ENCODE measurements at regions not wholly inside any gene's neighbourhood (a gene's known extent, or its start where the extent isn't known, plus 50 kb on each side); places are given as distances from the start of the nearest gene placed in this dataset.

DNA sequence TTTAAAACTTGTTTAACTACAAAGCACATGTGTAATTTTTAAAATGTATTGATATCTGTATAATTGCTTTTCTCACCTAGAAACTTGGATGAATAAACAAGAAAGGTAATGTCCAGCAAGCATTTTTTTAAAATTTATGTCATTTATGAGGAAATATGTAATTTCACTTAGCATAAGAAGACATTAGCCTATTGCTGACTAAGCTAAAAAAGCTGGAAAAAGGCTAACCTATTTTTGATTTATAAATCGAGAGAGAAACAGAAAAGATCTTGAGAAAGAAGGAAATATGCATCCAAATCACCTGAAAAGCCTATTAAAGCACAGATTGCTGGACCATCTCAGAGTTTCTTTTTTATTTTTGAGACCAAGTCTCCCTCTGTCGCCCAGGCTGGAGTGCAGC lies 1181.3 kb downstream of the SLITRK1 start:
- CTCF ChIA-PET, result no interaction called here
- TF ChIP-seq, protein P1, sequence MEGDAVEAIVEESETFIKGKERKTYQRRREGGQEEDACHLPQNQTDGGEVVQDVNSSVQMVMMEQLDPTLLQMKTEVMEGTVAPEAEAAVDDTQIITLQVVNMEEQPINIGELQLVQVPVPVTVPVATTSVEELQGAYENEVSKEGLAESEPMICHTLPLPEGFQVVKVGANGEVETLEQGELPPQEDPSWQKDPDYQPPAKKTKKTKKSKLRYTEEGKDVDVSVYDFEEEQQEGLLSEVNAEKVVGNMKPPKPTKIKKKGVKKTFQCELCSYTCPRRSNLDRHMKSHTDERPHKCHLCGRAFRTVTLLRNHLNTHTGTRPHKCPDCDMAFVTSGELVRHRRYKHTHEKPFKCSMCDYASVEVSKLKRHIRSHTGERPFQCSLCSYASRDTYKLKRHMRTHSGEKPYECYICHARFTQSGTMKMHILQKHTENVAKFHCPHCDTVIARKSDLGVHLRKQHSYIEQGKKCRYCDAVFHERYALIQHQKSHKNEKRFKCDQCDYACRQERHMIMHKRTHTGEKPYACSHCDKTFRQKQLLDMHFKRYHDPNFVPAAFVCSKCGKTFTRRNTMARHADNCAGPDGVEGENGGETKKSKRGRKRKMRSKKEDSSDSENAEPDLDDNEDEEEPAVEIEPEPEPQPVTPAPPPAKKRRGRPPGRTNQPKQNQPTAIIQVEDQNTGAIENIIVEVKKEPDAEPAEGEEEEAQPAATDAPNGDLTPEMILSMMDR (IDR thresholded peaks at IDR 0.05), result no peak

DNA sequence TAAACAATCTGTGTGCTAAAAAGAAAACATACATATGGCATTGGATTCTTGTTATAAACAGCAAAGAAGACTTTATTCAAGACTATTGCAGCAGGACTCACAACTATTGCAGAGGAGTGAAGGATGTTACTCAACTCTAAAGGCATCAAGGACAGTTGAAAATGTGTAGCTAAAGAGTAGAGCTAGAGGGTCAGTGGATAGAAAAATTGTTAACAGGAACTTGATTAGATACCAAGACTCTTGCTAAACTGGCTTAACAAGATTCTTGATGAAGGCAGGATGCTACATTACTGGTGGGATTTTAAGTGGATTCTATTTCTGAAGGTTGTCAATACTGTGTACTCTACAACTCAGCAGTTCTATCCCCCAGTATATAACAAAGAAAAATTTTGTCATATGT lies 1183.3 kb downstream of the SLITRK1 start:
- ATAC-seq (ENCODE audit: low read depth) (no peak), DNase-seq (no peak)
- TF ChIP-seq, protein P1 (IDR thresholded peaks at IDR 0.05), result no peak
- ChIA-PET CTCF (no interaction called here), POLR2A (no interaction called here)
- no peaks in the 10 kb centered on the region for H3K4me1 Mint-ChIP-seq
- H3K36me3 Mint-ChIP-seq (ENCODE audit: low read depth), result no peaks in the 10 kb centered on the region
- H3K27me3 Mint-ChIP-seq, result no peaks in the 10 kb centered on the region
- no peak overlapping the region for H3K4me3 Mint-ChIP-seq
- intact Hi-C loops (cut with micrococcal nuclease), result loop anchor here (5.0 kb wide), 1 partner anchor 1972 kb away; no protein-coding TSS in a partner anchor
- peaks cover 9% of the 10 kb centered on the region for H3K9me3 Mint-ChIP-seq
- H3K27ac Mint-ChIP-seq, result no peak overlapping the region

More for the DNA sequence above, 1181.3 kb downstream of the SLITRK1 start:
- no peaks in the 10 kb centered on the region for H3K4me1 Mint-ChIP-seq
- H3K27me3 Mint-ChIP-seq, result no peaks in the 10 kb centered on the region
- POLR2A ChIA-PET, result no interaction called here
- intact Hi-C loops (cut with micrococcal nuclease), result no loop called here
- no peak overlapping the region for H3K4me3 Mint-ChIP-seq
- H3K9me3 Mint-ChIP-seq, result peaks cover 9% of the 10 kb centered on the region
- H3K27ac Mint-ChIP-seq, result no peak overlapping the region
- no peaks in the 10 kb centered on the region for H3K36me3 Mint-ChIP-seq (ENCODE audit: low read depth)
- DNase-seq (no peak), ATAC-seq (ENCODE audit: low read depth) (no peak)

DNA sequence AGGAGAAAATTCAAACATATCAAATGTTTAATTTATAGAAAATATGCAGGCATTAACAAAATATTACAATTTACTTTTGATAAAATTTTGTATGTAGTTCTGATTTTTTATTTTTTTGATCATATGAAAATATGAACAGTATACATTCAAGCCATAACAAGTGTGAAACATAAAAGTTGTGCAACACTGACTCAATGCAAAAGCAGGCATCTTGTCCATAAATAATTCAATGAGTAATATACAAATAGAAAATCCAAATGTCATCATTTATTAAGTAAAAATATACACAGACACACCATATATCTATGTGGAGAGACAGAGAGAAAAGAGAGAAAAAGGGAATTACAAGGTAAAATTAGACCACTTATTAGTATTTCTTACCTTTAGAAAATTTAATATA lies 1183.9 kb downstream of the SLITRK1 start:
- ChIA-PET POLR2A (no interaction called here), CTCF (no interaction called here)
- ATAC-seq (ENCODE audit: low read depth) (no peak), DNase-seq (no peak)
- H3K4me3 Mint-ChIP-seq, result no peak overlapping the region
- intact Hi-C loops (cut with micrococcal nuclease), result loop anchor here (5.0 kb wide), 1 partner anchor 1971 kb away; no protein-coding TSS in a partner anchor
- TF ChIP-seq, protein P1 (IDR thresholded peaks at IDR 0.05), result no peak
- peaks cover 11% of the 10 kb centered on the region for H3K9me3 Mint-ChIP-seq
- no peak overlapping the region for H3K27ac Mint-ChIP-seq
- no peaks in the 10 kb centered on the region for H3K27me3 Mint-ChIP-seq
- no peaks in the 10 kb centered on the region for H3K4me1 Mint-ChIP-seq
- no peaks in the 10 kb centered on the region for H3K36me3 Mint-ChIP-seq (ENCODE audit: low read depth)

GRCh38 chr13:82693607-82694006 lies 1188.7 kb downstream of the SLITRK1 start:
- H3K27me3 Mint-ChIP-seq, result no peaks in the 10 kb centered on the region
- TF ChIP-seq, protein P1 (IDR thresholded peaks at IDR 0.05), result no peak
- no peak overlapping the region for H3K4me3 Mint-ChIP-seq

DNA sequence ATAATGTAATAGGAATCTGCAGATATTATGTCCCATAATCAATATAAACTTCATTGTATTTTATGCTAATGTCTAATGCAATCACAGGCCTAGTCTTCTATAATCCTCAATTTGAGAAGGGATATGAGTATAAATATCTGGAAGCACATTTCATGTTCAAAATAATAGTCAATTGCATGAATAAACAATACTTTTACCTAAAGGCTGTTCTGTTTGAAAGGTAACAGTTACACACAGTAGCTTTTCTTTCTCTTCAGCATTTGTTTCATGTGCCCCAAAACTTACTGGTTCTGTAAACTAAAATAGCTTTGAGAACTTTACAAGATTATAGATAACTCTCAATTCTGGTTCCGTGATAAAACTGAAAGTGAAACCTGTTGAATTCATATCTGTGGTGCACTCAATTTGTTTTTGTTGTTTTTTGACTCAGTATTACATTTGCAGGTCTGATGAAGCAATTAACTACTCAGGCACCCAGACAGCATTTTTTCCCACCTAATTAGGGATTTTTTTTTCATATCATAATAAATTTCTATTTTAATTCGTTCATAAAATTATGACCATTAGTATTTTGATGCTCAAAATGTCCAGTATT lies 1193.8 kb downstream of the SLITRK1 start:
- Mint-ChIP-seq H3K9me3 (no peaks in the 10 kb centered on the region), H3K4me3 (peak overlapping the region; percentile 39), H3K27ac (no peak overlapping the region), H3K4me1 (peaks cover 13% of the 10 kb centered on the region), H3K27me3 (no peaks in the 10 kb centered on the region), H3K36me3 (ENCODE audit: low read depth) (no peaks in the 10 kb centered on the region)
- ChIA-PET CTCF (no interaction called here), POLR2A (no interaction called here)
- DNase-seq, result no peak
- intact Hi-C loops (cut with micrococcal nuclease), result no loop called here
- ATAC-seq (ENCODE audit: low read depth), result no peak
- TF ChIP-seq, protein P1 (IDR thresholded peaks at IDR 0.05), result no peak

More at GRCh38 chr13:82693607-82694006, 1188.7 kb downstream of the SLITRK1 start:
- CTCF ChIA-PET, result no interaction called here
- POLR2A ChIA-PET, result no interaction called here
- no peak for DNase-seq
- intact Hi-C loops (cut with micrococcal nuclease), result no loop called here
- Mint-ChIP-seq H3K36me3 (ENCODE audit: low read depth) (no peaks in the 10 kb centered on the region), H3K27ac (no peak overlapping the region), H3K4me1 (peaks cover 8% of the 10 kb centered on the region), H3K9me3 (peaks cover 4% of the 10 kb centered on the region)
- ATAC-seq (ENCODE audit: low read depth), result no peak
